ELF-1 (cell line): ENCODE measurements at regions not wholly inside any gene's neighbourhood (a gene's known extent, or its start where the extent isn't known, plus 50 kb on each side); places are given as distances from the start of the nearest gene placed in this dataset.
"Not testable (repeated sequence)": the region's sequence is repeated elsewhere in the genome, so short reads cannot be mapped to it uniquely, and the experiment has no call there.

Experiments used
- DNase-seq: peaks from one replicate; pipeline ENCODE4 v3.0.0-alpha.2; 2016; ENCODE audit warnings: low read depth, low spot score

DNA sequence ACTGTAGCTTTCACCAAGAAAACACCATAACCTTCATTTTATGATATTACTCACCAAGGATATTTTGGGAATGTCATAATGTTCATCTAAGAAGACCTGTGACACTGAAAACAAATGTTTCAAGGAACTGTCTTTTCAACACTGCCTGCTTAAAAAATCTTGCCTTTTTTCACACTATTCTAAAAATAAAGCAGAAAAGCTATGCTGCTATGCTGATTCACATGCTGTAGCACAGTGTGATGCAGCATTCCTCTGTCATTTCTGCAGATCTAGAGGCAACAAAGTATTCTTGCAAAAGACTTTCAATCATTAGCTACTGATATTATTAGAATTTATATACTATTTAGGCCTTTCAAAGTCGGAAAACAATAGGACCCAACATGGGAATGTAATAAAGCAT lies 525.7 kb downstream of the UQCRFS1 start:
- no peak for DNase-seq

DNA sequence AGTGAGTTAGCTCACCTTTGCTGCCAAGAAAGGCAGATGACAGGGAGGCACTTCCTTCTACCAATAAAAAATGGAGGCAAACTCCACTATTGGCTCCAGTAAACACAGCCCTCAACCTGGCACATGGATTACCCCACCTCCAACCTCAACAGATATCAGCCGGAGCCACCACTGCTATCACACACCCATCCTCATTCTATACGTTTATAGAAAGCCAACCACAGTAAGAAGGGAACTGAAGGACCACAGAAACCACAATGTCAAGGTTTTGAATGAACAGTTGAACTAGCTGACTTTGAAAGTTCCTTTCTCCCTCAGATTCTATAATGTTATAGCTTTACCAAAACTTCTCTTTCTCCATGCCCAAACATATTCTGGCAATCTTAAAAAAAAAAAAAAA lies 526.2 kb downstream of the UQCRFS1 start:
- no peak for DNase-seq

DNA sequence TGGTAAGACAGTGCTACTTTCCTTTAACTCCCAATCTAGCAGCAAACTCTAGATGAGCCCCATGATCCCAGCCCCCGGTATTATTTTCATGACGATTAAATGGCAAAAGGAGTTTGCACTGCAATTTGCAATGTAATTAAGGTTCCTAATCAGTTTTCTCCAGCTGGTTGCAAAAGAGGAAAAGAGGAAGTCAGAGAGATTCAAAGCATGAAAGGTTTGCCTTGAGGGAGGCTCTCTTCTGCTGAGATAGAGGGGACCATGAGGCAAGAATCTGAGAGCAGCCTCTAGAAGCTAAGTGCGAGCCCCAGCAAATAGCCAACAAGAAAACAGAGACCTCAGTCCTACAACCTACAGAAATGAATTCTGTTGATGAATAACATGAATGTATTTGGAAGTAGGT lies 527.1 kb downstream of the UQCRFS1 start:
- no peak for DNase-seq

DNA sequence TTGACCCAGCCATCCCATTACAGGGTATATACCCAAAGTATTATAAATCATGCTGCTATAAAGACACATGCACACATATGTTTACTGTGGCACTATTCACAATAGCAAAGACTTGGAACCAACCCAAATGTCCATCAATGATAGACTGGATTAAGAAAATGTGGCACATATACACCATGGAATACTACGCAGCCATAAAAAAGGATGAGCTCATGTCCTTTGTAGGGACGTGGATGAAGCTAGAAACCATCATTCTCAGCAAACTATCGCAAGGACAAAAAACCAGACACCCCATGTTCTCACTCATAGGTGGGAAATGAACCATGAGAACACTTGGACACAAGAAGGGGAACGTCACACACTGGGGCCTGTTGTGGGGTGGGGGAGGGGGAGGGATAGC lies 527.9 kb downstream of the UQCRFS1 start:
- not testable (repeated sequence) for DNase-seq

GRCh38 chr19:28680111-28680510 lies 532.8 kb downstream of the UQCRFS1 start:
- DNase-seq, result no peak

- DNase-seq, result no peak
Observed at GRCh38 chr19:28670836-28671235, 542.1 kb downstream of the UQCRFS1 start.

DNA sequence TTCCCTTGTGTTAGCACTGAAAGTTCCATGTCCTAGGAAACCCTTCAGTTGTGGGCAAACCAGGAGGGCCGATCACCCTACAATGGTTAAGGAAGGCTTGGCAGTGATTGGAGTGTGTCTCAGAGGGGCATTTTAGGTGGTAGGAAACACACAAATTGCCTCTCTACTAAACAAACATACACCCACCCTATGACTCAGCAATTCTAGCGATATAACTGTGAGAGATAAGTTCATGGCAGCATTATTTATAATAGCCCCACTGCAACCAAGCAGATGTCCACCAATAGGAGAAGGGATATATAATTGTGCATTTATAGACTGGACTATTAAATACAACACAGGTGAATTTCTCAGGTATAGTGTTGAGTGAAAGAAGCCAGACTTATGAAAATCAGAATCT lies 543.1 kb downstream of the UQCRFS1 start:
- DNase-seq, result no peak

GRCh38 chr19:28667348-28667977 lies 545.5 kb downstream of the UQCRFS1 start:
- DNase-seq, result no peak

- no peak for DNase-seq
Observed at GRCh38 chr19:28665748-28666147, 547.2 kb downstream of the UQCRFS1 start.

DNA sequence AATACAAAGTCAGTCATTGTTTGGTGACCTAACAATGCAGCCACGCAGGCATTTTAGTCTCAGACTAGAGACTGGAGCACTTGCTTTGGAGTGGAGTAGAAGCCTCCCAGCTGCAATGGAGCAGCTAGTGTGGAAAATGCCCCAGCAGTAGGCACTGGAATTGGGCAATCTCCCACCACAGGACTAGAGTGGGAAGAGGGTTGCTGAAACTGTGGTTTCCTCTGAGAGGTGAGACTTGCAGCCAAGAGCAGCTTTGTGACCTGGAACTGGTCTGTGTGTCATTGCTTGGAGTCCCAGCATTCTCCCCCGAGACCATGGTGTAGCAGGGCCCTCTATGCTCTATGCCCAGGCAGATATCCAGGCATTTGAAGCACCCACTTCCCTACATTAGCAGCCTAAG lies 556.3 kb downstream of the UQCRFS1 start:
- no peak for DNase-seq

DNA sequence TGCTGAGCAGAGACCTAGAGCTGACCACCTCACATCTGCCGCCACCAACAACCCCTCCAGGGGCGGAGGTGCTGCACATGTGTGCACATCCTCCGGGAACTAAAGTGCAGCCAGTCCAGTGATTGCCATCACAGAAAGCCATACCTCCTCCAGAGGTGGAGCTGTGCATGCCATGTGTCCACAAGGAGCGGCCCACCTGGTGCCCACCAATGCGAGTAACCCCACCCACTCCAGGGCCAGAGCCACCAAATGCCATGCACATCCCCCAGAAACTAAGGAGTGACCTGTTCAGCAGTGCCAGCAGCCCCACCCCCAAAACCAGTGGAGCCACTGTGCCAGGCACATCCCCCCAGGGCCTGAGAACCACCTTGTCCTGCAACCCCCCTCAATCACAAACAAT lies 557.9 kb downstream of the UQCRFS1 start:
- DNase-seq, result no peak

DNA sequence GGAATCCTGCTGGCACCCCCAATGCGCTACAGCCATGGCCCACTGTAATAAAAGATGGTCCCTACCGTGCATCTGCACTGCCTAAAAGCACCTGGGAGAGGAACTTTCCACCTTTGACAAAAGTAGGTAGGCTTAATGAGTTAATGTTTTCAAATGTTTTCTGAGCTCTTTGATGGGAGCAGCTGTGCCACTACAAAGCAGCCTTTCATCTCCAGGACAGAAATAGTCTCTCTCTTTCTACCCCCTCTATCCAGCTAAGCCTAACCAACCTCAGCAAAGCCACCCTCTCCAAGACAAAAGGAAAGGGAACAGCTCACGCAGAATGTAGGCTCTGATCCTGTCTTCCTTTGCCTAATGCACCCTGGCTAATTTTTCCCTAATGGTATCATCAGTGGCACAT lies 560.2 kb downstream of the UQCRFS1 start:
- no peak for DNase-seq

DNA sequence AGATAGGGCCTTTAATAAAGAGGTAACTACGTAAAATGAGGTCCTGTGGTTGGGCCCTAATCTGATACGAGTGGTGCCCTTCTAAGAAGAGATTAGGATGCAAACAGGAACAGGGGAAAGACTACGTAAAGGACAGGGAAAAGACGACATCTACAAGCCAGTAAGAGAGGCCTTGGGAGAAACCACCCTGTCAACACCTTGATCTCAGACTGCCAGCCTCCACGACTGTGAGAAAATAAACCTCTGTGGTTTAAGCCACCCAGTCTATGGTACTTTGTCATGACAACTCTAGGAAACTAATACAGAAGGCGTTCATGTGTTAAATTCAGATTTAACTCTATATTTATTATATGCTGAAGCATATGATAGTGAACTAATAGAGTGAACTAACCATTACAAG lies 566.3 kb downstream of the UQCRFS1 start:
- DNase-seq, result no peak

GRCh38 chr19:28644169-28644775 lies 568.7 kb downstream of the UQCRFS1 start:
- no peak for DNase-seq

GRCh38 chr19:28642787-28643683 lies 569.9 kb downstream of the UQCRFS1 start:
- DNase-seq, result no peak

DNA sequence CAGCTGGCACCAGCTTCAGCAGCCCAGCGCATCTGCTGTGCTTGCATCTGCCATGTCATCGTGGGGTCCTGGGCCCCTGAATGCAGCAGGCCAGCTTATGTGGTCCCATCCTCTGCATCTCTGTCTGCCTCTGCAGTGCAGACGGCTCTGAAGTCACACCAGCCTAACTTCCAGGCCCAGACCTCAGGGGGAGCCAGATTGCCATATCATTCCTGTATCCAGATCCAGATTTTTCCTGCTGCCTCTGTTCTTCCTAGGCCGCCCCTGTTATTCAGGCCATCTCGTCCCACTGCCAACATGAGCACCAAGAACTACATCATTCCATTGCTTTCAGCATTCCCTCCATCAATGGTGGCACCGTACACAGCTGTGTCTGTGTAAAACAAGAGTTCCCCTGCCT lies 571.6 kb downstream of the UQCRFS1 start:
- no peak for DNase-seq

GRCh38 chr19:28640506-28640905 lies 572.4 kb downstream of the UQCRFS1 start:
- no peak for DNase-seq

DNA sequence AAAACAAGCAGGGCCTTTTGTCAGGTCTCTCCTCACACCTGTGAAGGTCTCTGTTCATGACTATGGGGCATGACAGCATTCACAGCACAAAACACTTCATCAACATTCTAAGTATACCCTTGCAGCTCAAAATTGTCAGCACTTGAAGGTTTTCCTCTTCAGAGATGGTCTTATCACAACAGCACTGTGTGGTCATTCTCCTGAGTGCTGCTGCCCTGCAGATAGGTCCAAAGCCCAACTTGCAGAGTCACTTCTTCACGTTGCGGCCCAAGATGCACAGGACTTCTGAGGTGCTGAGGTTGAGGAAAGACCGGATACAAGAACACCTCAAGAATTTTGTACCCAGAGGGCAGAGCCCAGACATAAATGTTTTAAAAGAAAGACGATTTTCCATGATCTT lies 574.5 kb downstream of the UQCRFS1 start:
- DNase-seq, result no peak

GRCh38 chr19:28636706-28637105 lies 576.2 kb downstream of the UQCRFS1 start:
- DNase-seq, result no peak

- no peak for DNase-seq
Observed at GRCh38 chr19:28636016-28636629, 576.8 kb downstream of the UQCRFS1 start.

GRCh38 chr19:28634837-28635236 lies 578.1 kb downstream of the UQCRFS1 start:
- DNase-seq, result no peak

- DNase-seq, result no peak
Observed at GRCh38 chr19:28634019-28634328, 579.0 kb downstream of the UQCRFS1 start.
